GM12873 (cell line): ENCODE measurements at regions not wholly inside any gene's neighbourhood (a gene's known extent, or its start where the extent isn't known, plus 50 kb on each side); places are given as distances from the start of the nearest gene placed in this dataset.

Experiments
- TF ChIP-seq, protein P1 (sequence below): IDR thresholded peaks from 2 replicates; pipeline ENCODE4 v1.5.1; 2012; ENCODE audit warnings: low read depth, mild to moderate bottlenecking, moderate library complexity, low read length, control low read depth; ENCODE audit not compliant: insufficient read depth; ENCODE audit errors: missing control alignments

DNA sequence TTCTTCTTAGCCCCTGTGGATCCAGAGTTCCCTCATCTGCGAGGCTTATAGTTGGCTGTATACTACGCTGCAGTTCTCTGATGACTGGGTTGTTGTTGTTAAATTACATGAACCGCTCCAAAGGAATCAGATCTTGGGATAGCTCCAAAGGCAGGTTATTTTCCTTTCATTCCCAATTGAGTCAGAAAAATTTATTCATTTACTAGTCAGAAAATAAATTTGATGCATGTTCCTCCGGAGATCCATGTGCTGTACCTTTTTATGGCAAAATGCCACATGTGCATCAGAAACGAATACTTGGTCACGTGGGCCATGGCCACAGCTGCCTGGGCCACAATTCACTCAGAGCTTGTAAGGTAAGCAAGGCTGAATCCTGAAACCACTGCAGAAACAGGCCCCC is 304.0 kb downstream of the NR2F1-AS1 start:
- TF ChIP-seq, protein P1, sequence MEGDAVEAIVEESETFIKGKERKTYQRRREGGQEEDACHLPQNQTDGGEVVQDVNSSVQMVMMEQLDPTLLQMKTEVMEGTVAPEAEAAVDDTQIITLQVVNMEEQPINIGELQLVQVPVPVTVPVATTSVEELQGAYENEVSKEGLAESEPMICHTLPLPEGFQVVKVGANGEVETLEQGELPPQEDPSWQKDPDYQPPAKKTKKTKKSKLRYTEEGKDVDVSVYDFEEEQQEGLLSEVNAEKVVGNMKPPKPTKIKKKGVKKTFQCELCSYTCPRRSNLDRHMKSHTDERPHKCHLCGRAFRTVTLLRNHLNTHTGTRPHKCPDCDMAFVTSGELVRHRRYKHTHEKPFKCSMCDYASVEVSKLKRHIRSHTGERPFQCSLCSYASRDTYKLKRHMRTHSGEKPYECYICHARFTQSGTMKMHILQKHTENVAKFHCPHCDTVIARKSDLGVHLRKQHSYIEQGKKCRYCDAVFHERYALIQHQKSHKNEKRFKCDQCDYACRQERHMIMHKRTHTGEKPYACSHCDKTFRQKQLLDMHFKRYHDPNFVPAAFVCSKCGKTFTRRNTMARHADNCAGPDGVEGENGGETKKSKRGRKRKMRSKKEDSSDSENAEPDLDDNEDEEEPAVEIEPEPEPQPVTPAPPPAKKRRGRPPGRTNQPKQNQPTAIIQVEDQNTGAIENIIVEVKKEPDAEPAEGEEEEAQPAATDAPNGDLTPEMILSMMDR, result no peak

DNA sequence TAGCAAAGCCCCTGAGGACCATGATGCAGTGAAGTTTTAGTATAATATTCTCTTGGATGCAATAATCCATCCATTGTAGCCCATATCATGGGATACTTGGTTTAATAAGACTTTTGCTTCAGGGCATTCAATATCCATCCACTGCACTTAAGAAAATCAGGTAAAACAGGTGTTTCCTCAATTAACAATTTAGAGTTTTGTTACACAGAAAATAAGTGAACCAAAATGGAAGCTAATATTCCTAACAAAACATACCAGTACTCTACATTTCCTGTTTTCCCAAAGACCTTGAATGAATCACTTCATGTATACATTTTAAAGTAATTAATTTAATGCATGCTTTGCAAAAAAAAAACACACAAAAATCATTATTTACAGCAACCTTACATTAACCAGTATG is 305.6 kb downstream of the NR2F1-AS1 start:
- TF ChIP-seq, protein P1, result no peak

GRCh38 chr5:93274291-93274690 is 306.7 kb downstream of the NR2F1-AS1 start:
- TF ChIP-seq, protein P1, result no peak

DNA sequence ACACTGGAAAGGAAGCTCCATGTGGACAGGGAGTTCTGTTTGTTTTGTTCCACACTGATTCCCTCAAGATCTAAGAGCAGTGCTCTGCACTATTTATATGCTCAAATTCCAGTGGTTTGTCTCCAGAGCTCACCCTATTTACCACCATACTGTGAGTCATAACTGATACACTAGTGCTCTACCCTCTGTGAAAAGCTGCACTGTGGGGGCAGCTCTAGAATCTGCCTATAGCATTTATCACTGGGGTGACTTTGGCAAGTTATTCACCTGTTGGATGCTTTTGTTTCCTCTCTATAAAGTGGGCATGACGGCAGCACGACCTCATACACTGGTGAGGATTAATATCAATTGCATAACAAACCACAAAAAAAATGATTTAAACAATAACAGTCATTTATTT is 307.8 kb downstream of the NR2F1-AS1 start:
- TF ChIP-seq, protein P1, result no peak

DNA sequence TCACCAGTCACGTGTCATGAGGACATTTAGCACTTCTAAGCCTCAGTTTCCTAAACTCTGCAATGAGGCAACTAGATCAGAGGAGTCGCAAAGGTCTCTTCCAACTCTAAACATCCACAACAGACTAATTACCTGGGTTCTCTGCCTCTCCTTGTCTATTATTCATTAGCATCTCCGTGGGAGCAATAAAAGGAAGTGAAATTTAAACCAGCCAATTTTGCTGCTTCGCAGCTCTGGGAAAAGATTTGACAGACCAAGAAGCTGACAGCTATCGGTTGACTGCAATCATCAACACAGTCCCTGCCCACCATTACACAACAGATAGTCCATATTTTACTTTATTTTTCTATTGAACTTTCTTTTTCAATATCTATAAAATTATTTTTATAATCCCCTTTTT is 308.9 kb downstream of the NR2F1-AS1 start:
- TF ChIP-seq, protein P1, result no peak

- TF ChIP-seq, protein P1, result no peak
These were observed 313.3 kb downstream of the NR2F1-AS1 start for GRCh38 chr5:93267736-93268135.

- TF ChIP-seq, protein P1, result no peak
These were observed 313.7 kb downstream of the NR2F1-AS1 start for GRCh38 chr5:93267276-93267675.

DNA sequence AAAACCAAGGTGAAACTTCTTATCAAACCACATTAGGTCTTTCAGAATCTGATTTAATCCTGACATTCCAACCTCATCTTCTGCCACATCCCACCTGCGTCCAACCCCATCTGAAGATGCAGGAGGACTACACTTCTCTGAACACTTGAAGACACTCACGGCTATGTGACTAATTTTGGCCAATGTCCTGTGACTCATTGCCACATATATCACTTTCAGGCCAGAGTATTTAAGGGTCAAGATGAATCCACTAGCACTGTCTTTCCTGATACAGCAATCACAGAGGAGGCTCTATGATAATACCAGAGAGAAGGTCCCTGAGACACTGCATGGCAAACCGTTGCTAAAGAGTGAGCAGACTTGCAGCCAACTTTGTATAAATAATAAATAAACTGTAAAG is 323.4 kb downstream of the NR2F1-AS1 start:
- TF ChIP-seq, protein P1, result no peak
